ENCODE measurements at regions not wholly inside any gene's neighbourhood (a gene's known extent, or its start where the extent isn't known, plus 50 kb on each side); places are given as distances from the start of the nearest gene placed in this dataset.

DNA sequence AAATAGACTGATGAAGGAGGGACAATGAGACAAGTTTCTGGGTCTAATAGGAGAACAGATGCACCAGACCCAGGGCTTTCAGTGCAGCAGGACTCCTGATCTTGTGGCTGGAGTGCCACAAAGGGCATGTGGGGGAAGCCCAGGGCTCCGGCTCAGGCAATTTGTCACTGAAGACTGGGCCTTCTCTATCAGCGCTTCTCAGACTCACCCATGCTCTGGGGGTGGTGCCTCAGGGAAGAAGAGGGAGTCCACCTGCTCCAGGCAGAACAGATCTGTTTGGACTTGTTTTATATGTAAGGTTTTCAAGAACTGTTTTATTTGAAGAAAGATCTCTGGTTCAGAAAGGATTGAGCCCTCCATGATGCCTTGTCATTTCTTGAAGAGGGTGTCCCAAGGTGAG, 112.4 kb upstream of the TLE3 start:
- Histone ChIP-seq H3K4me1 (no peaks in the 10 kb centered on the region), H3K27me3 (no peaks in the 10 kb centered on the region), H3K27ac (no peak overlapping the region), H3K9me3 (no peaks in the 10 kb centered on the region), H3K4me3 (no peak overlapping the region), H3K36me3 (no peaks in the 10 kb centered on the region)
- TF ChIP-seq POLR2A (IDR thresholded peaks at IDR 0.05) (no peak), CTCF (IDR thresholded peaks at IDR 0.05) (no peak)
- no CpG with 5 or more reads among the region's 2 CpGs for WGBS (ENCODE audit: insufficient coverage, low coverage, low lambda C conversion rate, missing lambda C conversion rate)
- intact Hi-C loops (cut with DNase I), result no loop called here
- ATAC-seq (no peak), DNase-seq (peak in 1 of 3 donors; percentile 10)

GRCh38 chr15:70209499-70209898, 111.8 kb upstream of the TLE3 start:
- H3K36me3 ChIP-seq, result no peaks in the 10 kb centered on the region
- TF ChIP-seq CTCF (IDR thresholded peaks at IDR 0.05), result no peak
- no peak for TF ChIP-seq POLR2A (IDR thresholded peaks at IDR 0.05)
- H3K9me3 ChIP-seq, result no peaks in the 10 kb centered on the region
- intact Hi-C loops (cut with DNase I), result no loop called here
- 90% methylated on average over 4 of the region's 5 CpGs for WGBS (ENCODE audit: insufficient coverage, low coverage, low lambda C conversion rate, missing lambda C conversion rate)
- H3K27me3 ChIP-seq, result no peaks in the 10 kb centered on the region
- no peak for ATAC-seq
- H3K27ac ChIP-seq, result no peak overlapping the region
- peak in 1 of 3 donors; percentile 20 for DNase-seq
- no peak overlapping the region for H3K4me3 ChIP-seq
- H3K4me1 ChIP-seq, result no peaks in the 10 kb centered on the region

GRCh38 chr15:70208332-70208731, 110.6 kb upstream of the TLE3 start:
- Histone ChIP-seq H3K9me3 (no peaks in the 10 kb centered on the region), H3K4me1 (no peaks in the 10 kb centered on the region), H3K27ac (no peak overlapping the region), H3K27me3 (no peaks in the 10 kb centered on the region), H3K4me3 (no peak overlapping the region), H3K36me3 (no peaks in the 10 kb centered on the region)
- 88% methylated on average over 2 of the region's 3 CpGs for WGBS (ENCODE audit: insufficient coverage, low coverage, low lambda C conversion rate, missing lambda C conversion rate)
- DNase-seq, result peak in 1 of 3 donors; percentile 10
- no peak for ATAC-seq
- no peak for TF ChIP-seq POLR2A (IDR thresholded peaks at IDR 0.05)
- no peak for TF ChIP-seq CTCF (IDR thresholded peaks at IDR 0.05)
- intact Hi-C loops (cut with DNase I), result no loop called here

GRCh38 chr15:70206668-70207067, 109.0 kb upstream of the TLE3 start:
- no peak for DNase-seq
- TF ChIP-seq POLR2A (IDR thresholded peaks at IDR 0.05) (no peak), CTCF (IDR thresholded peaks at IDR 0.05) (no peak)
- H3K27me3 ChIP-seq, result no peaks in the 10 kb centered on the region
- WGBS (ENCODE audit: insufficient coverage, low coverage, low lambda C conversion rate, missing lambda C conversion rate), result 55% methylated on average over 5 of the region's 5 CpGs
- H3K4me1 ChIP-seq, result no peaks in the 10 kb centered on the region
- H3K4me3 ChIP-seq, result no peak overlapping the region
- intact Hi-C loops (cut with DNase I), result no loop called here
- H3K27ac ChIP-seq, result no peak overlapping the region
- ATAC-seq, result no peak
- no peaks in the 10 kb centered on the region for H3K9me3 ChIP-seq
- H3K36me3 ChIP-seq, result no peaks in the 10 kb centered on the region

DNA sequence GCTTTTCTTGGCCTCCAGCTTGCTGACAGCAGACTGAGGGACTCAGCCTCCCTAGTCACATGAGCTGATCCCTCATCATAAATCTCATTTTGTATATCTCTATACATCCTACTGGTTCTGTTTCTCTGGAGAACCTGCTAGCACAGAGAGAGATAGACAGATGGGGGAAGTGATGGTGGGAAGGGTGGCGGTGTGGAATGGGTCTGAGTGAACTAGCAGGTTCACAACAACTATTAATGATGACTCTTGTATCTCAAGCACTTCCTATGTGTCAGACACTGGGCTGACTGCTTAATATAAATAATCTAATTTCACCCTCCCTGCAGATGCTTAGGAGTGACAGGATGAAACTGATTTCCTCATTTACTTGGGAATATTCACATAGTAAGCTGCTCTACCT, 106.9 kb upstream of the TLE3 start:
- Histone ChIP-seq H3K27me3 (no peaks in the 10 kb centered on the region), H3K9me3 (no peaks in the 10 kb centered on the region), H3K4me1 (no peaks in the 10 kb centered on the region), H3K27ac (no peak overlapping the region), H3K36me3 (no peaks in the 10 kb centered on the region), H3K4me3 (no peak overlapping the region)
- WGBS (ENCODE audit: insufficient coverage, low coverage, low lambda C conversion rate, missing lambda C conversion rate), result 80% methylated on average over 1 of the region's 1 CpG
- TF ChIP-seq POLR2A (IDR thresholded peaks at IDR 0.05), result no peak
- no peak for TF ChIP-seq CTCF (IDR thresholded peaks at IDR 0.05)
- intact Hi-C loops (cut with DNase I), result no loop called here
- DNase-seq (no peak), ATAC-seq (no peak)
